Neural progenitor cell (in vitro differentiated cells): ENCODE measurements at regions not wholly inside any gene's neighbourhood (a gene's known extent, or its start where the extent isn't known, plus 50 kb on each side); places are given as distances from the start of the nearest gene placed in this dataset.

Source experiments
- DNase-seq: peaks from one replicate; pipeline ENCODE4 v3.0.0-alpha.2; 2016; ENCODE audit warnings: low spot score
- H2AFZ ChIP-seq: fragments of 200-600 bp; sonication (generic); replicated peaks from 2 replicates; pipeline ENCODE4 v1.6.1; 2016; ENCODE audit warnings: antibody characterized with exemption
- H3F3A ChIP-seq: fragments of 200-600 bp; sonication (generic); 2 replicates; pipeline ENCODE4 v1.6.1; 2016; ENCODE audit warnings: antibody characterized with exemption, low read depth
- H3K27ac ChIP-seq: fragments of 200-600 bp; sonication (generic); 2 replicates; pipeline ENCODE4 v1.5.1; 2016; ENCODE audit warnings: mild to moderate bottlenecking
- H3K27me3 ChIP-seq: fragments of 200-600 bp; sonication (generic); 2 replicates; pipeline ENCODE4 v1.6.1; 2016; ENCODE audit warnings: mild to moderate bottlenecking, moderate library complexity
- H3K36me3 ChIP-seq: fragments of 200-600 bp; sonication (generic); 2 replicates; pipeline ENCODE4 v1.5.1; 2016
- H3K4me1 ChIP-seq: fragments of 200-600 bp; sonication (generic); 2 replicates; pipeline ENCODE4 v1.6.1; 2016; ENCODE audit warnings: mixed run types
- H3K4me2 ChIP-seq: fragments of 200-600 bp; sonication (generic); 2 replicates; pipeline ENCODE4 v1.6.1; 2016
- H3K4me3 ChIP-seq: fragments of 200-600 bp; sonication (generic); 2 replicates; pipeline ENCODE4 v1.5.1; 2016
- H3K79me2 ChIP-seq: fragments of 200-600 bp; sonication (generic); 2 replicates; pipeline ENCODE4 v1.6.1; 2016; ENCODE audit warnings: low read depth
- H3K9ac ChIP-seq: fragments of 200-600 bp; sonication (generic); 2 replicates; pipeline ENCODE4 v1.6.1; 2016
- H3K9me3 ChIP-seq: fragments of 200-600 bp; sonication (generic); 2 replicates; pipeline ENCODE4 v1.5.1; 2016; ENCODE audit warnings: low read depth
- H4K20me1 ChIP-seq: fragments of 200-600 bp; sonication (generic); 2 replicates; pipeline ENCODE4 v1.6.1; 2016; ENCODE audit warnings: low read depth
- H3K27ac Mint-ChIP-seq: 3 replicates; pipeline ENCODE4 v1.8.0; 2021; ENCODE audit warnings: mixed read lengths
- H3K27me3 Mint-ChIP-seq: 2 replicates; pipeline ENCODE4 v1.8.0; 2022; ENCODE audit warnings: low read depth, mild to moderate bottlenecking, inconsistent platforms, moderate library complexity, mixed read lengths; ENCODE audit not compliant: insufficient read depth
- H3K36me3 Mint-ChIP-seq: 3 replicates; pipeline ENCODE4 v1.8.0; 2021; ENCODE audit warnings: mixed read lengths
- H3K4me1 Mint-ChIP-seq: 3 replicates; pipeline ENCODE4 v1.8.0; 2021; ENCODE audit warnings: mixed read lengths
- H3K4me3 Mint-ChIP-seq: 3 replicates; pipeline ENCODE4 v1.8.0; 2021; ENCODE audit warnings: mild to moderate bottlenecking, moderate library complexity, mixed read lengths
- H3K9me3 Mint-ChIP-seq: 3 replicates; pipeline ENCODE4 v1.8.0; 2020; ENCODE audit warnings: mixed read lengths
- CTCF ChIP-seq: fragments of 200-600 bp; sonication (generic); IDR thresholded peaks from 2 replicates; pipeline ENCODE4 v1.5.1; 2017; ENCODE audit warnings: antibody characterized with exemption, mild to moderate bottlenecking
- EZH2 ChIP-seq: fragments of 200-600 bp; sonication (generic); IDR thresholded peaks from 2 replicates; pipeline ENCODE4 v1.6.1; 2017; ENCODE audit warnings: antibody characterized with exemption, mild to moderate bottlenecking, moderate library complexity
- EZH2phosphoT487 ChIP-seq: fragments of 200-600 bp; sonication (generic); IDR thresholded peaks from 2 replicates; pipeline ENCODE4 v1.6.1; 2017; ENCODE audit warnings: antibody characterized with exemption

GRCh38 chrX:20857746-20858145, 516.5 kb upstream of the CNKSR2 start:
- H3K36me3 Mint-ChIP-seq, result no peaks in the 10 kb centered on the region
- TF ChIP-seq CTCF (no peak), EZH2phosphoT487 (no peak)
- H3K9me3 Mint-ChIP-seq, result peaks cover 32% of the 10 kb centered on the region
- H3F3A ChIP-seq, result peaks cover 16% of the 10 kb centered on the region
- peak overlapping the region; percentile 3 for H2AFZ ChIP-seq
- H3K36me3 ChIP-seq, result no peaks in the 10 kb centered on the region
- no peaks in the 10 kb centered on the region for H4K20me1 ChIP-seq
- peak overlapping the region; percentile 1 for H3K4me3 Mint-ChIP-seq
- DNase-seq, result peak; percentile 52
- peaks cover 14% of the 10 kb centered on the region for H3K4me1 Mint-ChIP-seq
- peak overlapping the region; percentile 7 for H3K4me2 ChIP-seq
- no peaks in the 10 kb centered on the region for H3K4me1 ChIP-seq
- no peak overlapping the region for H3K4me3 ChIP-seq
- H3K9me3 ChIP-seq, result peaks cover 13% of the 10 kb centered on the region
- H3K27ac Mint-ChIP-seq, result peak overlapping the region; percentile 94
- H3K27me3 ChIP-seq, result no peaks in the 10 kb centered on the region
- no peaks in the 10 kb centered on the region for H3K79me2 ChIP-seq
- peaks cover 5% of the 10 kb centered on the region for H3K27me3 Mint-ChIP-seq
- no peak overlapping the region for H3K9ac ChIP-seq
- peak overlapping the region; percentile 78 for H3K27ac ChIP-seq

DNA sequence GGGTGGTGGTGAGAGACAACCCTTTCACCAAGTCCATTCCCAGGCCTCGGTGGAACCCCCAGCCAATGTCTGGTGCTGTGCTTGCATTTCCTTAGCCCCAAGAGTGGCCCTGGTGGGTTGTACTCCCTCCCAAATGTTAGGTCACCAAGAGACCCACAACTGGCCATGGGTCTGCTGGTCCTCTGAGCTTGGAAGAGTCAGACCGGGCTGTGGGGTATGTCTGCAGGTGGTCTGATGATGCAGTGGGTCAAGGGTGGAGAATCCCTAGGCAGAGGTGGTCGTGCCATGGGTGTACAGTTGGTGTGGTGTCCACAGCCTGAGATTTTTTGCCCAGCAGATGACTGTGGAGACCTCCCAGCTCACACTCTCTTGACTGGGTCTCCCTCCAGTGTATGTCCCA, 535.7 kb upstream of the CNKSR2 start:
- TF ChIP-seq EZH2phosphoT487, result no peak
- TF ChIP-seq EZH2, result no peak
- no peak for TF ChIP-seq CTCF
- no peaks in the 10 kb centered on the region for H3K27me3 ChIP-seq
- H3K79me2 ChIP-seq, result no peaks in the 10 kb centered on the region
- H3K36me3 Mint-ChIP-seq, result no peaks in the 10 kb centered on the region
- no peak overlapping the region for H2AFZ ChIP-seq
- H3F3A ChIP-seq, result no peaks in the 10 kb centered on the region
- H3K4me1 ChIP-seq, result no peaks in the 10 kb centered on the region
- H3K4me1 Mint-ChIP-seq, result no peaks in the 10 kb centered on the region
- H3K36me3 ChIP-seq, result peaks cover 8% of the 10 kb centered on the region
- H3K4me2 ChIP-seq, result no peak overlapping the region
- no peak overlapping the region for H3K4me3 Mint-ChIP-seq
- H4K20me1 ChIP-seq, result no peaks in the 10 kb centered on the region
- H3K27ac ChIP-seq, result no peak overlapping the region
- H3K9me3 Mint-ChIP-seq, result peaks cover 10% of the 10 kb centered on the region
- peaks cover 34% of the 10 kb centered on the region for H3K9me3 ChIP-seq
- H3K27ac Mint-ChIP-seq, result no peak overlapping the region
- H3K4me3 ChIP-seq, result no peak overlapping the region
- peaks cover 4% of the 10 kb centered on the region for H3K27me3 Mint-ChIP-seq
- no peak for DNase-seq
- H3K9ac ChIP-seq, result no peak overlapping the region

DNA sequence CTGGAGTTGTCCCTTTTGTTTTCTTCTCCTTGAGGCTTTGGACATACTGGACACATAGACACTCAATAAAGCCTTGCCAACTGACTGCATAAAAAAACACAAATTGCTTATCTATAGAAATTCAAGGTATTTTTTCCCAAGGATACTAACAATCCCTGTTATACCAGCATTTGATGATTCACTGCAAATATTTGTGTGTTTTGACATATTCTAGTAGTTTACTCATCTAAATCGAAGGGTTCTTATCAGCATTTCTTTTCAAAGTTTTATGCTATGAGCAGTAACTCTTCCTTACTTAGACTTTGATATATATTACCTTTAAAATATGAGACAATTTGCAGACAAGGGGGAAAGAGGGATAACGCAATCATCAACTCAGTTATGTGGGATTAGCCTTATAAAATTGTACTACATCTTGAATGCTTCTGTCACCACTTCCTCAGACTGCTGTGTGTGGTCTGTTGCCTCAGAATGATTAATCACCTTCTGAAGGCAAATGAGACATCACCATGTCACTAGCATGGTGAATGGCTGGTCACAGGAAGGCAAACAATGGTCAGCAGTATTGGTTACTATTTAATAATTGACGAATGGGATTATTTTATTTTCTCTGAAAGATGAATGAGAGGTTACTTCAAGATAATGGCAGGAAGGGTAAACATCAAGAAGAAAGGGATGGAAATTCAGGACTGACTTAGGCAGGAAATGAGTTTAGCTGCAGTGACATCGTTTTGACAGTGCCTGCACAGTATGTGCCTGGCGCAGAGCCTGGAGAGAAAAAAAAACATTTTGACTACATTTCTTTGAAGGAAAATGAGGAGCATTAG, 544.3 kb upstream of the CNKSR2 start:
- Histone ChIP-seq H3F3A (no peaks in the 10 kb centered on the region), H3K27ac (no peak overlapping the region), H3K4me3 (no peak overlapping the region), H3K9ac (no peak overlapping the region), H3K27me3 (no peaks in the 10 kb centered on the region), H3K79me2 (no peaks in the 10 kb centered on the region), H3K4me2 (no peak overlapping the region), H3K4me1 (no peaks in the 10 kb centered on the region), H3K36me3 (peaks cover 8% of the 10 kb centered on the region), H3K9me3 (peaks cover 15% of the 10 kb centered on the region), H4K20me1 (no peaks in the 10 kb centered on the region), H2AFZ (no peak overlapping the region)
- H3K4me1 Mint-ChIP-seq, result no peaks in the 10 kb centered on the region
- H3K9me3 Mint-ChIP-seq, result no peaks in the 10 kb centered on the region
- H3K4me3 Mint-ChIP-seq, result no peak overlapping the region
- TF ChIP-seq EZH2phosphoT487 (no peak), EZH2 (no peak)
- no peak overlapping the region for H3K27ac Mint-ChIP-seq
- H3K27me3 Mint-ChIP-seq, result no peaks in the 10 kb centered on the region
- H3K36me3 Mint-ChIP-seq, result no peaks in the 10 kb centered on the region
- no peak for DNase-seq

- no peak overlapping the region for H3K4me3 ChIP-seq
Measured at GRCh38 chrX:20825984-20826383, 548.2 kb upstream of the CNKSR2 start.

More at GRCh38 chrX:20825984-20826383, 548.2 kb upstream of the CNKSR2 start:
- Mint-ChIP-seq H3K9me3 (no peaks in the 10 kb centered on the region), H3K4me1 (no peaks in the 10 kb centered on the region), H3K4me3 (no peak overlapping the region), H3K27me3 (no peaks in the 10 kb centered on the region), H3K36me3 (no peaks in the 10 kb centered on the region), H3K27ac (no peak overlapping the region)
- Histone ChIP-seq H3K9me3 (peaks cover 4% of the 10 kb centered on the region), H3K27ac (no peak overlapping the region), H3K4me2 (no peak overlapping the region), H3K79me2 (no peaks in the 10 kb centered on the region), H3K36me3 (no peaks in the 10 kb centered on the region), H3K27me3 (no peaks in the 10 kb centered on the region), H2AFZ (no peak overlapping the region), H3K9ac (no peak overlapping the region), H4K20me1 (no peaks in the 10 kb centered on the region), H3K4me1 (no peaks in the 10 kb centered on the region), H3F3A (no peaks in the 10 kb centered on the region)
- no peak for TF ChIP-seq EZH2phosphoT487
- no peak for TF ChIP-seq CTCF
- TF ChIP-seq EZH2, result no peak
- DNase-seq, result no peak
